ENCODE measurements at regions not wholly inside any gene's neighbourhood (a gene's known extent, or its start where the extent isn't known, plus 50 kb on each side); places are given as distances from the start of the nearest gene placed in this dataset.

- H3K4me2 ChIP-seq (ENCODE audit: low read depth, low read length), result no peak overlapping the region
- H3K27me3 ChIP-seq (replicated peaks; ENCODE audit: insufficient read depth, low read length), result no peaks in the 10 kb centered on the region
- no peaks in the 10 kb centered on the region for H3K4me1 ChIP-seq (ENCODE audit: low read length)
- no peaks in the 10 kb centered on the region for H4K20me1 ChIP-seq (ENCODE audit: insufficient read depth, low read length)
- no peaks in the 10 kb centered on the region for H3K36me3 ChIP-seq (replicated peaks; ENCODE audit: insufficient read depth, low read length)
- H3F3A ChIP-seq (ENCODE audit: insufficient read depth, low read length), result no peaks in the 10 kb centered on the region
- H3K9me3 ChIP-seq (replicated peaks; ENCODE audit: insufficient read depth, low read length), result no peaks in the 10 kb centered on the region
- no peaks in the 10 kb centered on the region for H3K9me2 ChIP-seq (replicated peaks; ENCODE audit: insufficient read depth, low read length)
- no peak overlapping the region for H3K9ac ChIP-seq (ENCODE audit: low read length)
- no peak overlapping the region for H3K4me3 ChIP-seq (ENCODE audit: low read length)
- TF ChIP-seq EZH2 (optimal IDR thresholded peaks at IDR 0.05; ENCODE audit: low read depth, low read length) (no peak), EZH2phosphoT487 (IDR thresholded peaks at IDR 0.05; ENCODE audit: low read length) (no peak), CTCF (IDR thresholded peaks at IDR 0.05; ENCODE audit: low read length) (no peak)
- no peaks in the 10 kb centered on the region for H3K79me2 ChIP-seq (ENCODE audit: low read length)
- DNase-seq, result no peak
- no peak overlapping the region for H3K27ac ChIP-seq (ENCODE audit: low read length)
- H2AFZ ChIP-seq (ENCODE audit: low read length), result no peak overlapping the region
Observed at GRCh38 chr6:65819152-65819551, 112.1 kb upstream of the EYS start.

- Histone ChIP-seq H3K4me1 (ENCODE audit: low read length) (no peaks in the 10 kb centered on the region), H3K79me2 (ENCODE audit: low read length) (no peaks in the 10 kb centered on the region), H3K4me2 (ENCODE audit: low read depth, low read length) (no peak overlapping the region), H3K9me3 (replicated peaks; ENCODE audit: insufficient read depth, low read length) (no peaks in the 10 kb centered on the region), H3F3A (ENCODE audit: insufficient read depth, low read length) (no peaks in the 10 kb centered on the region), H3K9ac (ENCODE audit: low read length) (no peak overlapping the region), H3K4me3 (ENCODE audit: low read length) (no peak overlapping the region), H2AFZ (ENCODE audit: low read length) (no peak overlapping the region), H3K9me2 (replicated peaks; ENCODE audit: insufficient read depth, low read length) (no peaks in the 10 kb centered on the region), H3K27ac (ENCODE audit: low read length) (no peak overlapping the region), H3K36me3 (replicated peaks; ENCODE audit: insufficient read depth, low read length) (no peaks in the 10 kb centered on the region), H4K20me1 (ENCODE audit: insufficient read depth, low read length) (no peaks in the 10 kb centered on the region), H3K27me3 (replicated peaks; ENCODE audit: insufficient read depth, low read length) (no peaks in the 10 kb centered on the region)
- no peak for TF ChIP-seq EZH2 (optimal IDR thresholded peaks at IDR 0.05; ENCODE audit: low read depth, low read length)
- TF ChIP-seq EZH2phosphoT487 (IDR thresholded peaks at IDR 0.05; ENCODE audit: low read length), result no peak
- TF ChIP-seq CTCF (IDR thresholded peaks at IDR 0.05; ENCODE audit: low read length), result no peak
- no peak for DNase-seq
Observed at GRCh38 chr6:65818576-65818975, 111.5 kb upstream of the EYS start.

DNA sequence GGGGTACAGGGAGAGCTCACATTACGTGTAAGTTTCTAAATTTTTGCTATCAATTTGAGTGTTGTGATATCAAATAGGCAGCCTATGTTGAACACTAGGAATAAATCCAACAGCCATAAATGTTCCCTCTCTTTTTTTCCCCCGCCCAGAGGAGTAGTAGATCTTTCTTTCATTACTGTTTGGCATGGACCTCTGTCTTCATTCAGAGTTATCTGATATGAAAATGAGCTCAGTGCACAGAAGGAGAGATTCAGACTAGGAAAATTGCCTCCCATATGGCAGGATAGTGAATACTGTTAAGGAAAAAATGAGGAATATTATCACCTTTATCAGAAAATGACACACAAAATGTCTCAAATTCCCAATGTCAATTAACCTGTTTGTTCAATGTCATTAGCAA lies 110.0 kb upstream of the EYS start:
- Histone ChIP-seq H3K9me3 (replicated peaks; ENCODE audit: insufficient read depth, low read length) (no peaks in the 10 kb centered on the region), H3K4me3 (ENCODE audit: low read length) (no peak overlapping the region), H3K9me2 (replicated peaks; ENCODE audit: insufficient read depth, low read length) (no peaks in the 10 kb centered on the region), H4K20me1 (ENCODE audit: insufficient read depth, low read length) (no peaks in the 10 kb centered on the region), H3K27me3 (replicated peaks; ENCODE audit: insufficient read depth, low read length) (no peaks in the 10 kb centered on the region), H2AFZ (ENCODE audit: low read length) (no peak overlapping the region), H3K79me2 (ENCODE audit: low read length) (no peaks in the 10 kb centered on the region), H3K36me3 (replicated peaks; ENCODE audit: insufficient read depth, low read length) (no peaks in the 10 kb centered on the region), H3K9ac (ENCODE audit: low read length) (no peak overlapping the region), H3F3A (ENCODE audit: insufficient read depth, low read length) (no peaks in the 10 kb centered on the region), H3K27ac (ENCODE audit: low read length) (no peak overlapping the region), H3K4me2 (ENCODE audit: low read depth, low read length) (no peak overlapping the region), H3K4me1 (ENCODE audit: low read length) (no peaks in the 10 kb centered on the region)
- DNase-seq, result no peak
- TF ChIP-seq EZH2phosphoT487 (IDR thresholded peaks at IDR 0.05; ENCODE audit: low read length) (no peak), EZH2 (optimal IDR thresholded peaks at IDR 0.05; ENCODE audit: low read depth, low read length) (no peak), CTCF (IDR thresholded peaks at IDR 0.05; ENCODE audit: low read length) (no peak)
